Erythroblast (primary cell): ENCODE measurements at regions not wholly inside any gene's neighbourhood (a gene's known extent, or its start where the extent isn't known, plus 50 kb on each side); places are given as distances from the start of the nearest gene placed in this dataset.

ENCODE experiments used
- DNase-seq, 2 experiments: peaks; one replicate each; lab custom pipeline; 2025; lab: John Stamatoyannopoulos, UW
- GATA1 ChIP-seq: IDR thresholded peaks from 2 replicates; pipeline ENCODE4 v1.6.1; 2011; ENCODE audit warnings: low read depth, mild to moderate bottlenecking, control low read depth, low read length, moderate library complexity
- POLR2A ChIP-seq: IDR thresholded peaks from 2 replicates; pipeline ENCODE4 v1.6.1; 2011; ENCODE audit warnings: mild to moderate bottlenecking, low read length

DNA sequence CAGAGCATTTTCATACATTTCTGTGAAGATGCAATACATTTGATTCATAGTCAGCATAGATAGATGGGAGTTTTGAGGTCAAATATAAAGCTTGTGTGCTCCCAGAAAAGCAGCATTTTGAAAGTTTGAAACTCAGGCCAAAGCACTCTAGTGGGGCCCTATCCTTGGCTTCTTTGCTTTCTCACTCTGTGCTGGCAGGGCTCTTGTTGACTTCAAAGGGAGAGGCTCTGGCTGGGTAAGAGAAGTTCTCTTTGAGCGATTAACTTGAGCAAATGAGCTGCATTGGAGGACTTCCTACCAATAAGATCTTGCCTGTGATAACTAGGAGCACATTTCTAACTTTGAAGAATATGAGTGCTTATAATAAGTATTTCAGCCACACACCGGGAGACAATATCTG is 214.0 kb upstream of the RARB start:
- DNase-seq, result no peak
- TF ChIP-seq POLR2A (no peak), GATA1 (no peak)

DNA sequence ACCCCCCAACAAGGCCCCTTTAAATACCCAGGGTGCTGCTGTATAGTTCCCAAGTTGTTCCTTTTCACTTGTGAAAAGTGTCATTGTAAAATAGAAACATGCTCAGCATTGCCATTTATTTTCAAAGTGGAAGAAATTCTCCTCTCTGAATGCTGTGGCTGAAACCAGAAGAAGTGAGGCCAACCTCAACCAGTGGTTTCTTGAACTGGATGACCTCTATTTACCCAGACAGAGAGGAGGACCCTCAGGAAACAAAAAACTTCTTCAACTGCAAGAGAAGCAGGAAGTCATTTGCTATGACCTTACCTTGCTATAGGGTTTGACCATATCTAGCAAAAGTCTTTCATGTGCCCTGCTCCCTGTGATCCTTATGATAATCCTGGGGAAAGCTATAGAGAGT is 209.7 kb upstream of the RARB start:
- DNase-seq, result no peak
- no peak for TF ChIP-seq GATA1
- no peak for TF ChIP-seq POLR2A

DNA sequence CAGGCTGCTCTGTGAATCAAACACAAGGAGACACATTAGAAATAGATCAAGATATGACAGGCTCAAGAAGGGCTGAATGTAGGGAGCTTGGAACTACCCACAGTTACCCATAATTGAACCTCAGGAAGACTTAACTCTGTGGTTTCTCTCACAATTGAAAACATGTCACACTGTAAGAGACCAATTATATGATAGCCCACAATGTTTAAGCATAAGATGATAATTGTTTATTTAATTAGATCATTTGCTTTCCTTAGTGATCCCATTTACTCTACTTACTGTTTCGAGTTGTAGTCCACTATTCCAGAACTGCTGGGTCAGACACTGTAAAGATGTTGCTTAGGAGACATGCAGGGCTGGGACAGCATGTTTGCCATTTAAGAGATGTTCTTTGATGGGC is 201.3 kb upstream of the RARB start:
- TF ChIP-seq POLR2A, result no peak
- TF ChIP-seq GATA1, result no peak
- DNase-seq, result no peak

DNA sequence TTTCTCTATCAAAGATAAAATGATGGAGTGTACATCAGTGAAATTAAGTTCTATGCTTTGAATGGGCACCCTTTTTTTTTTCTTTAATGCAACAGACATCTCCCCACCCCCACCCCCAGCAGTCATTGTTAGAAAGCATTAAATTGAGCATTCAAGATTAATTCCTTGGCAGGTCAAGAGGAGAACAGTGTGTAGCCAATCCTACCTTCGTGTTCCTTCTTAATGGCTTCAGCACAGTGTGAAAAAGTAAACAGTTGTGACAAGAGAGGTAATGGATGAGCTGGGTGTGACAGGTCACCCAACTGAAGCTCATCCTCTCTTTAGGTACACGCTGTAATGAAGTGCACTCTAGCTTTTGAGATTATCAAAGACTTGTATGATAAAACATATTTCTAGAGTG is 198.5 kb upstream of the RARB start:
- no peak for TF ChIP-seq POLR2A
- no peak for TF ChIP-seq GATA1
- no peak for DNase-seq

DNA sequence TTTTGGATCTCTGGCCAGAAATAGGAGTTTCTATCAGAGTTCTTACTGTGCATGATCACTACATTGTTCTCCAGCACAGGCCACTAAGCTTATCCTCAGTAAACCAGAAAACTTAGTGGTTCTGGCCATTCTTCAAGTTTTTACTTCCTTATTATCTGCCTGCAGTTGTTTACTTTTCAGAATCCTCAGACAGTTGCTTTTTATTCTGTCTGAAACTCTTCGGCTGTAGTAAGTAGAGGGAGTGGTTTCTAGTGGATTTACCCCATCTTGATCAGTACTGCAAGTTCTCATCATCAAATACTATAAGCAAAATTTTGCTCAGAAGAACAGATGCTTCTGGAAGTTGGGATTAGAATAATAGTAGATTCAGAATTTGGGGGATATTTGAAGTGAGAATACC is 193.0 kb upstream of the RARB start:
- DNase-seq, result no peak
- TF ChIP-seq GATA1, result no peak
- TF ChIP-seq POLR2A, result no peak

DNA sequence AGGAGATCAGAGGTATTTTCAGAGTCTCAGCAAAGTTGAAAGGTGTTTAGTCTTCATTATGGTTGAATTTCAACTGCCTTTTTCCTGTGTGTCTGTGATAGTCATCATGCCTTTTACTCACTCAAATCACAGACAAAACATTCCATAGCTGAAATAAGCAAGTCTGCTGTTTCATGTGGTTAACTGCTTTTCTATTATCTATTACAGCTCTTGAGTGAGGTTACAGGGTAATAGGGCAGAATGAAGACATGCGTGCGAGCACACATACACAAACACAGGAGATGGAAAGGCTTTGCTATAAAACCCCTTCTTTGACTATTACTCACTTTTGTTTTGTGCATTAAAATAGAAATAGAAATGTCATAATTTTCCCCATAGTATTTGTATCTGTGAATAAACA is 192.6 kb upstream of the RARB start:
- DNase-seq, result no peak
- no peak for TF ChIP-seq GATA1
- TF ChIP-seq POLR2A, result no peak

DNA sequence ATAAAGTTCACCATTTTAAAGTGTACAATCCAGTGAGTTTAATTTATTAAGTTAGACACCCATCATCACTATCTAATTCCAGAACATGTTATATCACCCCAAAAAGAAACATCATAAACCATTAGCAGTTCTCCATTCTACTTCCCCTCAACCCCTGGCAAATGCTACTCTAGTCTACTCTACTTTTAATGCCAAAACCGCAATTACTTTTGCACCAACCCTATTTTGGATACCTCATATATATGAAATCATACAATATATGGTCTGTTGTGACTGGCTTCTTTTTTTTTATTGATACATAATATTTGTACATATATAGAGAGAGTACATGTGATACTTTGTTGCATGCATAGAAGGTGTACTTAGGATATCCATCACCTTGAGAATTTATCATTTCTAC is 190.5 kb upstream of the RARB start:
- no peak for DNase-seq
- TF ChIP-seq POLR2A (no peak), GATA1 (no peak)

DNA sequence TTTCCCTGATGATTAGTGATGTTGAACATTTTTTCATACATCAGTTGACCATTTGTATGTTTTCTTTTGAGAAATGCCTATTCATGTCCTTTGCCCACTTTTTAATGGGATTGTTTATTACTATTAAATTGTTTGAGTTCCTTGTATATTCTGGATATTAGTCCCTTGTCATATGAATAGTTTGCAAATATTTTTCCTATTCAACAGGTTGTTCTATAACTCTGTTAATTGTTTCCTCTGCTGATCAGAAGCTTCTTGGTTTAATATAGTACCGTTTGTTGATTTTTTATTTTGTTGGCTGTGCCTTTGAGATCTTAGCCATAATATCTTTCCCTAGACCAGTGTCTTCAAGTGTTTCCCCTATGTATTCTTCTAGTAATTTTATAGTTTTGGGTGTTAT is 189.0 kb upstream of the RARB start:
- no peak for TF ChIP-seq GATA1
- no peak for TF ChIP-seq POLR2A
- DNase-seq, result no peak

DNA sequence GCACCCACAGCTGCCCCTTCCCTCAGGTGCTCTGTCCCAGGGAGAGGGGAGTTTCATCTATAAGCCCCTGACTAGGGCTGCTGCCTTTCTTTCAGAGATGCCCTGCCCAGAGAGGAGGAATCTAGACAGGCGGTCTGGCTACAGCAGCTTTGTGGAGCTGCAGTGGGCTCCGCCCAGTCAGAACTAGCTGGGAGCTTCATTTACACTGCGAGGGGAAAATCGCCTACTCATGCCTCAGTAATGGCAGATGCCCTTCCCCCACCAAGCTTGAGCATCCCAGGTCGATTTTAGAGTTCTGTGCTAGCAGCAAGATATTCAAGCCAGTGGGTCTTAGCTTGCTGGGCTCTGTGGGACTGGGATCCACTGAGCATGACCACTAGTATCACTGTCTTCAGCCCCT is 181.2 kb upstream of the RARB start:
- DNase-seq, result no peak
- TF ChIP-seq POLR2A (no peak), GATA1 (no peak)

DNA sequence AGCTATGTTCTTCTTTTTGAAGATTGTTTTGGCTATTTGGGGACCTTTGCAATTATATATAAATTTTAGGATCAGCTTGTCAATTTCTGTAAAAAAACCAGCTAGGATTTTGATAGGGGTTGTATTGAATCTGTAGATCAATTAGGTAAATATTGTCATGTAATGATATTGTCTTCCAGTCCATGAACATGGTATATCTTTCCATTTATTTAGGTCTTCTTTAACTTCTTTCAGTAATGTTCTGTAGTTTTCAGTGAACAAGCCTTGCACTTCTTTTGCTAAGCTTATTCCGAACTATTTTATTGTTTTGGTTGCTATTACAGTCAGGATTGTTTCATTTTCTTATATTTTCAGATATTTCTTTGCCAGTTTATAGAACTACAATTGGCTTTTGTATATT is 175.8 kb upstream of the RARB start:
- TF ChIP-seq POLR2A (no peak), GATA1 (no peak)
- DNase-seq, result no peak

DNA sequence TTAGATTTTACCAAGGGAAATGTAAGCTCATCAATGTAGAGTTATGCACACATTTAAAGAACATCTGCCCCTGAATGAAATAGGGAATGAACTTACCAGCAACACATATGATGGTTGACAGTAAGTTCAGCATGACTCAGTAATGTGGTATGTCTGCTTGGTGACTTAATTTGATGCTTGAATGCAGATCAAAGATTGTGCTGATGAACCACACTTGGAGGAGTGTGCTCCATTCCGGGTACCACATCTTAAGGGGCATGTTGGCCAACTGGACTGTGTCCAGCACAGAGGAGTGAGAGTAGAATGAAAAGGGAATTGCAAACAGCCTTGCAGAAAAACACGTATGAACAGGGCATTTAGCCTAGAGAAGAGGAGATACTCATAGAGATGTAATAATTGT is 171.0 kb upstream of the RARB start:
- no peak for DNase-seq
- TF ChIP-seq POLR2A, result no peak
- TF ChIP-seq GATA1, result no peak

DNA sequence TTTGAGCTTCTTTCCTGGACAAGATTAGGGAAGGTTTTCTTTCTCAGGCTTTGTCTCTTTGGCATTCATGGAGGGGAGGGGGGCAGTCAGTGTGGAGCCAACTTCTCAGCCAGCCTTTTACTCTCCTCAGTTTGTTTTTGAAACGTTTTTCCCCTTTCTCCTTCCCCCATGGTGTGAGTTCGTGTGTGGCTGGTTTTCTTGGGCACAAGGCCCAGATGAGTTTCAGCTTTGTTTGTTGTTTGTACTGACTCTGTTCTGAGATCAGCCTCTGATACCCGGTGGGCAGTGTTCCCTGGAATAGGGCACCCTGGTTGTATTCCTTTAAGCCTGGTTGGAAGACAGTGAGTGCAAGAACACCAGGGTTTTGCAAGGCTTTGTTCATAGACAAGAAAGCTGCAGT is 168.2 kb upstream of the RARB start:
- DNase-seq, result no peak
- TF ChIP-seq GATA1, result no peak
- TF ChIP-seq POLR2A, result no peak

DNA sequence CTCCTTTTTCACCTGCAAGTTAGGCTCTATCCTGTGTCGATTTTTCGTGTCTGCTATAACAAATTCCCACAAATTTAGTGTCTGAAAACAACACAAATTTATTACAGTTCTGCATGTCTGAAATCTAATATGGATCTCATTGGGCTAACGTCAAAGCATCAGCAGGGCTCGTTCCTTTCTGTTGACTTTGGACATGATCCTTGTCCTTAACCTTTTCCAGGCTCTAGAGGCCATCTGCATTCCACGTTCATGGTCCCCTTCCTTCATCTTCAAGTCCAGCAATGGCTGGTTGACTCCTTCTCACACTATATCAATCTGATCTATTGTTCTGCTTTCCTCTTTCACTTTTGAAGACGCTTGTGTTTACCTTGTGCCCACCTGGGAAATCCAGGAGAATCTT is 165.7 kb upstream of the RARB start:
- DNase-seq, result no peak
- TF ChIP-seq GATA1, result no peak
- TF ChIP-seq POLR2A, result no peak

DNA sequence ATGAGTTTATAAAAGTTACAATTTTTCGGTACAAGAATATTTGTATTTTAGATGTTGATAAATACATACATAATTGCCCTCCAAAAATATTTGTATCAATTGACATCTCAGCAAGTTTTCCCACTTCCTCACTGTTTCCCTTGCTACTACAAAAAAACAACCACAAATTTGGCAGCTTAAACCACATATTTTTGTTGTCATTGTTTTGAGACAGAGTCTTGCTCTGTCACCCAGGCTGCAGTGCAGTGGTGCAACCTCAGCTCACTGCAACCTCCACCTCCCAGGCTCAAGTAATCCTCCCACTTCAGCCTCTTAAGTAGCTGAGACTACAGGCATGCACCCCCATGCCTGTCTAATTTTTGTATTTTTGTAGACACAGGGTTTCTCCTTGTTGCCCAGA is 162.8 kb upstream of the RARB start:
- TF ChIP-seq POLR2A (no peak), GATA1 (no peak)
- no peak for DNase-seq

DNA sequence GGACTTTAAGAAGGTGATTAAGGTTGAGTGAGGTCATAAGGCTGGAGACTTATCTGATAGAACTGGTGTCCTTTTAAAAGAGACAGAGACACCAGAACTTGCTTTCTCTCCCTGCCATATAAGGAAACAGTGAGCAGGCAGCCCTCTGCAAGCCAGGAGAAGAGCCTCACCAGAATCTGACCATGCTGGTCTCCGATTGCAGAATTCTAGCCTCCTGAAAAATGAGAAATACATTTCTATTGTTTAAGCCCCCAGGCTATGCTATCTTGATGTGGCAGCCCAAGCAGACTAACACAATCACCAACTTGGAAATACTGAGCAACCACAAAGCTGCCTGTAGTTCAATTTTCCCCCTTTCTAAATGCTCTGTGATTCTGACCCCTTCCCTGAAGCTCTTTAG is 161.4 kb upstream of the RARB start:
- no peak for DNase-seq
- no peak for TF ChIP-seq GATA1

DNA sequence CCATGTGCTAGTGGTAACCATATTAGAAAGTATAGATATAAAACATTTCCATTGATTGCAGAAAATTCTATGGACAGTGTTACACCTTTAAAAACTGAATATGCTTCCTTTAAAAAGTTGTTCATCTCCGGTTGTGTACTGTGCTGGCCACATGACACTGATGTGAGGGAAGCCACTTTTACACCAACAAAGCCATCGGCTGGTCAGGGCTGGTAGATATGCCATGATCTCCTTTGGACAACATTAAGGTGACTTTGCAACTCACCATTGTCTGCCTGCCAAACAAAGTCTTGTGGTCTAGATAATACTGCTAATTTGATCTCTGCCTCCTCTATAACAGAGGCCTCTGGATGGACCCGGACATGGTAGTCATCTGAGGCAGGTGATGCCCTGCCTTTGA is 156.0 kb upstream of the RARB start:
- no peak for TF ChIP-seq POLR2A
- no peak for TF ChIP-seq GATA1
- no peak for DNase-seq
